Right ventricle myocardium inferior (tissue), 1 donor: ENCODE measurements at regions not wholly inside any gene's neighbourhood (a gene's known extent, or its start where the extent isn't known, plus 50 kb on each side); places are given as distances from the start of the nearest gene placed in this dataset.
"Not testable (repeated sequence)": the region's sequence is repeated elsewhere in the genome, so short reads cannot be mapped to it uniquely, and the experiment has no call there.

Experiments used
- ATAC-seq: fragments of 200-7000 bp; cut with Tn5 transposase; one replicate; pipeline ENCODE4 v1.9.1; 2020; ENCODE audit warnings: mild to moderate bottlenecking, moderate library complexity
- DNase-seq: peaks from one replicate; pipeline ENCODE4 v3.0.0; 2021; ENCODE audit errors: missing footprints
- intact Hi-C: fragments of 100-400 bp; cut with DNase I; formaldehyde crosslinking; loops from one replicate; pipeline ENCODE4 v1.11.0; 2022
- donor health status: DM: no; HTN: yes; CAD: no; lungs with severe emphysema.

GRCh38 chr2:65915273-65915672 lies 482.9 kb upstream of the SPRED2 start:
- intact Hi-C loops: no loop called here
- ATAC-seq (no peak), DNase-seq (no peak)

GRCh38 chr2:65914244-65914786 lies 481.9 kb upstream of the SPRED2 start:
- intact Hi-C loops: no loop called here
- no peak for ATAC-seq
- no peak for DNase-seq

- DNase-seq (no peak), ATAC-seq (no peak)
- intact Hi-C loops: no loop called here
Observed at GRCh38 chr2:65913813-65914212, 481.4 kb upstream of the SPRED2 start.

GRCh38 chr2:65901756-65902155 lies 469.4 kb upstream of the SPRED2 start:
- ATAC-seq: peak; percentile 76
- no peak for DNase-seq
- intact Hi-C loops: no loop called here

- intact Hi-C loops: no loop called here
- ATAC-seq: no peak
- DNase-seq: no peak
Observed at GRCh38 chr2:65896446-65896845, 464.0 kb upstream of the SPRED2 start.

- DNase-seq, intact Hi-C loops, ATAC-seq: not testable (repeated sequence)
Observed at GRCh38 chr2:65890131-65890530, 457.7 kb upstream of the SPRED2 start.

- ATAC-seq (no peak), DNase-seq (no peak)
- intact Hi-C loops: no loop called here
Observed at GRCh38 chr2:65885266-65885665, 452.9 kb upstream of the SPRED2 start.

GRCh38 chr2:65881592-65881991 lies 449.2 kb upstream of the SPRED2 start:
- DNase-seq (no peak), ATAC-seq (no peak)
- intact Hi-C loops: no loop called here

GRCh38 chr2:65880436-65880835 lies 448.0 kb upstream of the SPRED2 start:
- intact Hi-C loops: no loop called here
- no peak for ATAC-seq

GRCh38 chr2:65878011-65878340 lies 445.6 kb upstream of the SPRED2 start:
- ATAC-seq (no peak), DNase-seq (no peak)
- intact Hi-C loops: no loop called here

More at GRCh38 chr2:65880436-65880835, 448.0 kb upstream of the SPRED2 start:
- no peak for DNase-seq

GRCh38 chr2:65877331-65878010 lies 445.1 kb upstream of the SPRED2 start:
- ATAC-seq: no peak
- no peak for DNase-seq
- intact Hi-C loops: no loop called here

- DNase-seq: no peak
- ATAC-seq: no peak
- intact Hi-C loops: no loop called here
Observed at GRCh38 chr2:65876114-65876513, 443.7 kb upstream of the SPRED2 start.

- no peak for ATAC-seq
- intact Hi-C loops: no loop called here
- DNase-seq: no peak
Observed at GRCh38 chr2:65870826-65871225, 438.4 kb upstream of the SPRED2 start.

GRCh38 chr2:65869296-65869695 lies 436.9 kb upstream of the SPRED2 start:
- no peak for ATAC-seq

GRCh38 chr2:65868177-65868576 lies 435.8 kb upstream of the SPRED2 start:
- ATAC-seq (no peak), DNase-seq (no peak)
- intact Hi-C loops: no loop called here

More at GRCh38 chr2:65869296-65869695, 436.9 kb upstream of the SPRED2 start:
- DNase-seq: no peak
- intact Hi-C loops: no loop called here

- intact Hi-C loops: no loop called here
- DNase-seq (no peak), ATAC-seq (no peak)
Observed at GRCh38 chr2:65867446-65867845, 435.0 kb upstream of the SPRED2 start.

GRCh38 chr2:65866148-65866547 lies 433.7 kb upstream of the SPRED2 start:
- intact Hi-C loops: no loop called here
- DNase-seq: no peak
- ATAC-seq: no peak

GRCh38 chr2:65864619-65865018 lies 432.2 kb upstream of the SPRED2 start:
- intact Hi-C loops: no loop called here
- ATAC-seq: no peak
- DNase-seq: no peak

- DNase-seq (no peak), ATAC-seq (no peak)
- intact Hi-C loops: no loop called here
Observed at GRCh38 chr2:65863713-65864112, 431.3 kb upstream of the SPRED2 start.

GRCh38 chr2:65856928-65857327 lies 424.5 kb upstream of the SPRED2 start:
- intact Hi-C loops: no loop called here
- ATAC-seq: no peak
- DNase-seq: no peak

GRCh38 chr2:65856423-65856822 lies 424.0 kb upstream of the SPRED2 start:
- DNase-seq: no peak
- no peak for ATAC-seq
- intact Hi-C loops: no loop called here
